ENCODE measurements at regions not wholly inside any gene's neighbourhood (a gene's known extent, or its start where the extent isn't known, plus 50 kb on each side); places are given as distances from the start of the nearest gene placed in this dataset.
A peak's percentile ranks its signal among the peaks of the same experiment; 100 is the strongest.
"Not testable (repeated sequence)": the region's sequence is repeated elsewhere in the genome, so short reads cannot be mapped to it uniquely, and the experiment has no call there.

DNA sequence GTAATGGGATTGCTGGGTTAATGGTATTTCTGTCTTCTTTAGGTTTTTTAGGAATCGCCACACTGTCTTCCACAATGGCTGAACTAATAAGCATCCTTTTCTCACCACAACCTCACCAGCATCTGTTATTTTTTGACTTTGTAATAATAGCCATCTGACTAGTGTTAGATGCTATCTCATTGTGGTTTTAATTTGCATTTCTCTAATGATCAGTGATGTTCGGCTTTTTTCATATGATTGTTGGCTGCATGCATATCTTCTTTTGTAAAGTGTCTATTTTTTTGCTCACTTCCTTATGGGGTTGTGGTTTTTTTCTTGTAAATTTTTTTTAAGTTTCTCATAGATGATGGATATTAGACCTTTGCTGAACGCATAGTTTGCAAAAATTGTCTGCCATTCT lies 377.9 kb downstream of the GALC start:
- peaks cover 5% of the 10 kb centered on the region for H3K4me1 Mint-ChIP-seq (ENCODE audit: low read depth)
- H3K27me3 Mint-ChIP-seq = no peaks in the 10 kb centered on the region
- DNase-seq (ENCODE audit: low spot score, unreplicated experiment) = no peak
- peaks cover 7% of the 10 kb centered on the region for H3K9me3 Mint-ChIP-seq (ENCODE audit: low read depth)
- no peak overlapping the region for H3K27ac Mint-ChIP-seq
- no peaks in the 10 kb centered on the region for H3K36me3 Mint-ChIP-seq (ENCODE audit: insufficient read depth)
- no peak for TF ChIP-seq CTCF (IDR thresholded peaks at IDR 0.05; ENCODE audit: unreplicated experiment)
- H3K4me3 Mint-ChIP-seq (ENCODE audit: low read depth) = no peak overlapping the region

DNA sequence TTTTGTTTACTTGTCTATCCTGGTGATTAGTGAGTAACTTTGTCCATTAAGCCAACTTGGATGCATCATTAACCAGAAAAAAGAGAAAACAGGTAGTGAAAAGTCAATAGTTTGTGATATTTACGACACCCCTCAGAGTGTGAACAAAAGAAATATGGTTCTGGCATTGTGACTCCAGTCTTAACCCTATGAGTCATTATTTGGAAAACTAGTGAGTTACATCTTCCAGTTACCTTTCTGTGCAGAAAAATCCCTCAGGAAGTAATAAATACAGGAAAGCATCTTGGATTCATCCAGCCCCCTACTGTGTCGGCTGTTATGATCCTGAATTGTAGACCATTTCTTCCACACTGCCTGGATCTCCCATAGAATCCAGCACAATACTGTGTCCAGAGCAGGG lies 379.1 kb downstream of the GALC start:
- no peak for TF ChIP-seq CTCF (IDR thresholded peaks at IDR 0.05; ENCODE audit: unreplicated experiment)
- H3K27me3 Mint-ChIP-seq = no peaks in the 10 kb centered on the region
- peaks cover 5% of the 10 kb centered on the region for H3K4me1 Mint-ChIP-seq (ENCODE audit: low read depth)
- DNase-seq (ENCODE audit: low spot score, unreplicated experiment) = no peak
- H3K27ac Mint-ChIP-seq = peak overlapping the region; percentile 35
- H3K36me3 Mint-ChIP-seq (ENCODE audit: insufficient read depth) = no peaks in the 10 kb centered on the region
- H3K9me3 Mint-ChIP-seq (ENCODE audit: low read depth) = peaks cover 8% of the 10 kb centered on the region
- no peak overlapping the region for H3K4me3 Mint-ChIP-seq (ENCODE audit: low read depth)

DNA sequence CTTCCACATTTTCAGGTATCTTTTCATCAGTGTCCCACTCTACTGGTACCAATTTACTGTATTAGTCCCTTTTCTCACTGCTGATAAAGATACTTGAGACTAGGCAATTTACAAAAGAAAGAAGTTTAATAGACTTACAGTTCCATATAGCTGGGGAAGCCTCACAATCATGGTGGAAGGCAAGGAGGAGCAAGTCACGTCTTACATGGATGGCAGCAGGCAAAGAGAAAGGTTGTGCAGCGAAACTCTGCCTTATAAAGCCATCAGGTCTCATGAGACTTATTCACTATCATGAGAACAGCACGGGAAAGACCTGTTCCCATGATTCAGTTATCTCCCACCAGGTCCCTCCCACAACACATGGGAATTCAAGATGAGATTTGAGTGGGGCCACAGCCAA lies 385.9 kb downstream of the GALC start:
- DNase-seq (ENCODE audit: low spot score, unreplicated experiment); H3K4me3 Mint-ChIP-seq (ENCODE audit: low read depth); H3K4me1 Mint-ChIP-seq (ENCODE audit: low read depth); H3K27me3 Mint-ChIP-seq; H3K36me3 Mint-ChIP-seq (ENCODE audit: insufficient read depth); H3K27ac Mint-ChIP-seq: not testable (repeated sequence)
- H3K9me3 Mint-ChIP-seq (ENCODE audit: low read depth) = peaks cover 32% of the 10 kb centered on the region

DNA sequence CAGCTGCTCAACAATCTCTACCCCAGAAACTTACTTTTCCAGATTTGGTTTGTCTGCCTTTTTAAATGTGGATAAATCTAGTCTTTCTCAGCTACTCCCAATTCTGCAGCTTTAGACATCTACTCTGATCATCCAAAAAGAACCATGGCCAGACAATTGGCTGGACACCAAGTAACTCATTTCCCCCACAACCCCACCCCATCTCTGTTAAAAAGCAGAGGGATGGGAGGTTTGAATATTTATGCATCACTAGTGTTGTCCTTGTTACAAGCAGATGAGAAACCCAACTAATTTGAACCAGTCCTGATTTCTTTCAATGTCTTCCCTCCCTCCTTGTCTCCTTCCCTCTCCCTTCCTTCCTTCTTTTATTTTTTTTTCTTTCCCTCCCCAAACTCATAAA lies 391.9 kb downstream of the GALC start:
- TF ChIP-seq CTCF (IDR thresholded peaks at IDR 0.05; ENCODE audit: unreplicated experiment) = no peak
- H3K9me3 Mint-ChIP-seq (ENCODE audit: low read depth) = peaks cover 27% of the 10 kb centered on the region
- H3K4me3 Mint-ChIP-seq (ENCODE audit: low read depth) = no peak overlapping the region
- no peaks in the 10 kb centered on the region for H3K36me3 Mint-ChIP-seq (ENCODE audit: insufficient read depth)
- H3K27ac Mint-ChIP-seq = no peak overlapping the region
- no peaks in the 10 kb centered on the region for H3K4me1 Mint-ChIP-seq (ENCODE audit: low read depth)
- H3K27me3 Mint-ChIP-seq = no peaks in the 10 kb centered on the region
- no peak for DNase-seq (ENCODE audit: low spot score, unreplicated experiment)

DNA sequence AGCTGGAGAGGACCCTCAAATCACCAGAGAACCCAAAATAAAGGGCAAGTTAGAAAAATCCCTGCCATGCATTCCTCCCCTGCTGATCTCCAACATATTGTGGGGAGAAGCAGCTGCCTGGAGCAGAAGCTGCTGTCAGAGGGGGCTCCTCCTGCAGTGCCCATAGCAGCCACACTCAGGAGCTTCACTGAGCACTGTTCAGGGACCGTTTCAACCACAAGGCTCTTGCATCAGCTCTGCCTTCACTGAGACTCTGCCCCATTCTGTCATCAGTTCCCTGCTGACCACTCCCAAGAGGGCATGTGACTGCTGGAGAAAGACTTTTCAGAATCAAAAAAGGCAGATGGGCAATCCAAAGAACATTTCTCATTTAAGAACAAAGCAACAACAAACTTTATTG lies 392.7 kb downstream of the GALC start:
- Mint-ChIP-seq H3K36me3 (ENCODE audit: insufficient read depth) (no peaks in the 10 kb centered on the region), H3K4me1 (ENCODE audit: low read depth) (no peaks in the 10 kb centered on the region), H3K27me3 (no peaks in the 10 kb centered on the region), H3K9me3 (ENCODE audit: low read depth) (peaks cover 21% of the 10 kb centered on the region), H3K4me3 (ENCODE audit: low read depth) (no peak overlapping the region), H3K27ac (no peak overlapping the region)
- no peak for TF ChIP-seq CTCF (IDR thresholded peaks at IDR 0.05; ENCODE audit: unreplicated experiment)
- DNase-seq (ENCODE audit: low spot score, unreplicated experiment) = no peak

GRCh38 chr14:87581298-87581697 lies 411.7 kb downstream of the GALC start:
- Mint-ChIP-seq H3K4me1 (ENCODE audit: low read depth) (no peaks in the 10 kb centered on the region), H3K9me3 (ENCODE audit: low read depth) (peaks cover 3% of the 10 kb centered on the region), H3K27ac (no peak overlapping the region), H3K27me3 (peaks cover 3% of the 10 kb centered on the region), H3K4me3 (ENCODE audit: low read depth) (no peak overlapping the region), H3K36me3 (ENCODE audit: insufficient read depth) (no peaks in the 10 kb centered on the region)
- no peak for TF ChIP-seq CTCF (IDR thresholded peaks at IDR 0.05; ENCODE audit: unreplicated experiment)
- no peak for DNase-seq (ENCODE audit: low spot score, unreplicated experiment)
